GM12878 (cell line): ENCODE measurements at regions not wholly inside any gene's neighbourhood (a gene's known extent, or its start where the extent isn't known, plus 50 kb on each side); places are given as distances from the start of the nearest gene placed in this dataset.

Experiments
- CTCF ChIP-seq, 3 experiments: IDR thresholded peaks in 2 of 3; conservative IDR thresholded peaks in 1 of 3; 2 replicates each; pipeline ENCODE4 v1.5.1; 2011; ENCODE audit warnings: low read depth in 3 of 3, low read length in 3 of 3, mild to moderate bottlenecking in 3 of 3, control low read depth in 2 of 3, moderate library complexity in 2 of 3, inconsistent platforms in 1 of 3, mixed read lengths in 1 of 3; ENCODE audit not compliant: control insufficient read depth in 2 of 3, insufficient read depth in 1 of 3; ENCODE audit errors: extremely low read depth in 1 of 3
- IKZF1 ChIP-seq: fragments of 450-650 bp; conservative IDR thresholded peaks from 2 replicates; pipeline ENCODE4 v1.6.1; 2017; ENCODE audit warnings: antibody characterized with exemption, mild to moderate bottlenecking
- JUNB ChIP-seq: IDR thresholded peaks from 2 replicates; pipeline ENCODE4 v1.6.1; 2016; ENCODE audit warnings: antibody characterized with exemption, mild to moderate bottlenecking
- NR2C1 ChIP-seq: fragments of 450-650 bp; IDR thresholded peaks from 2 replicates; pipeline ENCODE4 v1.6.1; 2017; ENCODE audit warnings: antibody characterized with exemption, mild to moderate bottlenecking, moderate library complexity
- SREBF2 ChIP-seq: IDR thresholded peaks from 2 replicates; pipeline ENCODE4 v1.6.1; 2012; ENCODE audit warnings: mild to moderate bottlenecking, low read length
- TBL1XR1 ChIP-seq: IDR thresholded peaks from 2 replicates; pipeline ENCODE4 v1.6.1; 2012; ENCODE audit warnings: low read depth, low read length, improper control_type of control experiment
- TF ChIP-seq, protein P1 (sequence below): IDR thresholded peaks from 2 replicates; pipeline ENCODE4 v1.6.1; 2011; ENCODE audit warnings: mild to moderate bottlenecking, low read depth, low read length, moderate library complexity; ENCODE audit not compliant: insufficient replicate concordance

- no peak for TF ChIP-seq SREBF2
- TF ChIP-seq IKZF1: no peak
- no peak for TF ChIP-seq JUNB
- TF ChIP-seq, protein P1, sequence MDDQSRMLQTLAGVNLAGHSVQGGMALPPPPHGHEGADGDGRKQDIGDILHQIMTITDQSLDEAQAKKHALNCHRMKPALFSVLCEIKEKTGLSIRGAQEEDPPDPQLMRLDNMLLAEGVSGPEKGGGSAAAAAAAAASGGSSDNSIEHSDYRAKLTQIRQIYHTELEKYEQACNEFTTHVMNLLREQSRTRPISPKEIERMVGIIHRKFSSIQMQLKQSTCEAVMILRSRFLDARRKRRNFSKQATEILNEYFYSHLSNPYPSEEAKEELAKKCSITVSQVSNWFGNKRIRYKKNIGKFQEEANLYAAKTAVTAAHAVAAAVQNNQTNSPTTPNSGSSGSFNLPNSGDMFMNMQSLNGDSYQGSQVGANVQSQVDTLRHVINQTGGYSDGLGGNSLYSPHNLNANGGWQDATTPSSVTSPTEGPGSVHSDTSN: no peak
- TF ChIP-seq NR2C1: no peak
- TF ChIP-seq CTCF (IDR thresholded peaks at IDR 0.05 in 2 of 3, conservative IDR thresholded peaks at IDR 0.05 in 1 of 3; ENCODE audit: control insufficient read depth in 2 of 3, extremely low read depth in 1 of 3, insufficient read depth in 1 of 3, low read depth in 3 of 3, low read length in 3 of 3): no peak
- no peak for TF ChIP-seq TBL1XR1
Observed at GRCh38 chr4:187586892-187587291, 408.7 kb upstream of the ZFP42 start.
